NCI-H2196 treated with DMSO at 0.1 percent for 48 hours (cell line): ENCODE measurements at regions not wholly inside any gene's neighbourhood (a gene's known extent, or its start where the extent isn't known, plus 50 kb on each side); places are given as distances from the start of the nearest gene placed in this dataset.

ENCODE experiments used
- DNase-seq: peaks from one replicate; lab custom pipeline; 2025; ENCODE audit not compliant: unreplicated experiment; lab: John Stamatoyannopoulos, UW

DNA sequence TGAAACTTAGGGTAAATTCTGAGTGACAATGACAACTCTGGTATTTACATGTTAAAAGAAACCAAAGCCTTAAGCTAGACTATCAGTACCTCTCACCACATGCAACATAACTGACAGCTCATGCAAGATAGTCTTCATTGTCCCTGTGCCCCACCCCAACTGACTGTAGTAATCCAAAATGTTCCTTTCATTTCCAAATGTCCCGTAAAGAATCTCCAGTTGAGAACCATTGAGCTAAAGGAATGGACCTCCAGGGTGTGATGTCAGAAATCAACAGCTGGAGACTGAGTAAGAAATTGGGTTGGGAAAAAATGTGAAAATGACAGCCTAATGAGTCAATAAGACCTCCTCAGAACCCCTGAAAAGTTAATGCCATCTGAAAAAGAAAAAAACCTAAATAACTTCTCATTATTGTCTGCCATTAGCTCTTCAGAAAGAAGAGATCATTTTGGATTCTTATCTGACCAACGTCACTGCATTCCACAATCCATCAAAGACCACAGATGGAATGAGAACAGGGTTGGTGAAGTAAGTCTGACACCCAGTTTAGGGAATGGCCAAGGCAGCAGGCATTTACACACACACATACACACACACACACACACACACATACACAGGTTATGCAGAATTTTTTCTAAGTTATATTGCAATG is 51.7 kb upstream of the ACVR2A start:
- DNase-seq, result no peak

DNA sequence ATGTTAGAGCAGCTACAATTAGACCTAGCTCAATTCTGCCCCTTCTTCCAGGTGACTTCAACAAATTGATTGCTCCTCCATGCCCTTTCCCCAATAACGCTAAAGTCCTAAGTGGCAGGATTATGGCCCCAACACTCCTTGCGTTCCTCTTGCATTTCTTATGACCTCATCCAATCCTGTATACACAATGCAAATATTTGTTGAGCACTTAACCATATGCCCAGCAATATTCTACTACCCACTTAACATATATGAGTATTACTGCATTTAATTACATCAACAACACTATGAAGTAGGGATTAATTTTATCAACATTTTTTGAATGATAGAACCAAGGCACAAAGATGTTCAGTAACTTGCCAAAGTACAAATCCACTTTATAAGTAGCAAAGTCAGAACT is 54.2 kb upstream of the ACVR2A start:
- no peak for DNase-seq

- DNase-seq, result no peak
These were observed 55.1 kb upstream of the ACVR2A start for GRCh38 chr2:147789720-147790119.

DNA sequence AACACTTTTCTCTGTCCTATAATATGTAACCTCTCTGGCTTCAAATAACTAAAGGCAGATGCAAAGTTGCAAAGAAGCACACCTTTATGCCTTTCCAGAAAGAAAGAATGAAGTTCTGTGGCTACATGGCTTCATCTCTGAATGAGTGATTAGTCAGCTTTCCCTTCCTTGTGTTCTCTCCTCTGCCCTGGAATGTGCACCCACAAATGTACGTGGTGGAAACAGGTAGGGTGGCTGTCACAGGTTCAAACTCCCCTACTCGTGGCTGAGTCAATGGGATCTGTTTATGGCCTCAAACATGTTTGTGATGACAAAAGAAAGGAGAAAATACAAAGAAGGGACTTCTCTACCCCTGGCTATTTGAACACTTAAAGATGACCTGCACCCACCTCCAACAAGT is 55.5 kb upstream of the ACVR2A start:
- no peak for DNase-seq

- DNase-seq, result no peak
These were observed 62.5 kb upstream of the ACVR2A start for GRCh38 chr2:147782141-147782930.

GRCh38 chr2:147779440-147779839 is 65.4 kb upstream of the ACVR2A start:
- no peak for DNase-seq

GRCh38 chr2:147777394-147777793 is 67.4 kb upstream of the ACVR2A start:
- DNase-seq, result no peak

DNA sequence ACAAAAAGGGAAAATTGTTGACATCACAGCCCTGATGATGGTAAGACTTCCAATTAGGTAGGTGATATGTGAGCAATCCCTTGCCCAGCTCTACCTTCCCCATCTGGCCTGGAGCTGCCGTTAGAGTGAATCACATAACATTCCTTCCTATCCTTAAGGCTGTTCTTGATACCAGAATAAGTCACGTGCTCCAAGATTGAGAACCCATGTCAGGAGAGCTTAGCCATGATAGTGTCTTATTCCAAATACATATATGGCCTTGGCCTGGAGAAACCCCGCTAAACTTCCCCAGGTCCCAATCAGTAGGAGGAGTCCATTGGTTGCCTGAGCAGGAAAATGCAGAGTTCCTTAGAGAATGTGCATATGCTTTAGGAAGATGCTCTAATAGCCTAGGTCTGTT is 70.0 kb upstream of the ACVR2A start:
- DNase-seq, result no peak

GRCh38 chr2:147773479-147773878 is 71.3 kb upstream of the ACVR2A start:
- DNase-seq, result no peak

DNA sequence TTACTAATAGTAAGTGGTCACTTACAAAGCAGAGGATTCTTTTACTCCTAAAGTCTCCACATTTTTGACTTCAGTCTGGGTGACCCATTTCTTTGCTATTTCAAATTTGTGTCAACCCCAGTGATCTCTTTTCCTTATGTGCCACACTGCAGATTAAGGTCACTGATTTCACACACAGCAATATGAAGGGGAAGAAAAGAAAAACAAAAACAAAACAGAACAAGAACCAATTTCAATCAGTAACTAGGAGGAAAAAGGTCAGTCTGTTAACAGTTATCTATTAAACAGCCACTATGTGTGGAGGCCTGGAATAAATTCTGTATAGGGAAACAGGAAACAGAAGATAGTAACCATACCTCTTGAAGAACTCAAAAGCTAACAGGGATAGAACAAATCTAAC is 72.0 kb upstream of the ACVR2A start:
- no peak for DNase-seq

- DNase-seq, result no peak
These were observed 81.0 kb upstream of the ACVR2A start for GRCh38 chr2:147763861-147764260.

DNA sequence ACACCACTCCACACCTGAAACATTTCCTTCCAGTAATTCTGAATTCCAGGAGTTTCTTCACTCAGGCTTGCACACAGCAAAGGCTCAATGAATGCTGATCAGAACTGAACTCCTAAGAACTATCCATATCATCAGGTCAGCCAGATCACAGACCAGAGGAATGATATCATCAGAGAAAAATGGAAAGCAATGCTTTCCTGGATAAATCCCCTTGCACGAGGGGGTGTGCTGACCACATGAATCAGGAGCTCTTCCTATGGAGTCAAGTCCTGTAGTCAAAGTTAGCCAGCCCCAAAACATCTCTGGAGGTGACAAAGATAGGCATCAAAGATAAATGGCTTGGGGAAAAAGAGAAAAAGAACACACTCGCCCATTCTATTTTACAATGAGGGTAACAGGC is 83.8 kb upstream of the ACVR2A start:
- DNase-seq, result no peak

DNA sequence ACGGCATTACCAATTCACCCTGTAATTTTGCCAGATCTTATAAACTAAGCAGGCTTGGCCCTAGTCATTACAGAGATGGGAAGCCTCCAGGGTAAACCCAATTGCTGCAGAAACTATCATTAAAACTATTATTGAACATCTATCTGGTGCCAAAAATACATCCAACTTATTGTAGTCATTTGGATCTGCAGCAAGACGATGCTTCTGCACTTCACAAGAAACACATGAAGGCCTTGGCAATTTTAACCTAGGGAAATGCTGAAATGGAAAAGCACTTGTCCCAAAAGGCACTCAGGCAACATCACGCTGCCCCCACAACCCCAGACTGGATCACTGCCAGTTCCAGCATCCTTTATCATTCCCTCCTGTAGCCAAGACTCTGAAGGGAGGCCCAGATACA is 85.3 kb upstream of the ACVR2A start:
- DNase-seq, result no peak

- DNase-seq, result no peak
These were observed 86.0 kb upstream of the ACVR2A start for GRCh38 chr2:147758821-147759220.

- DNase-seq, result no peak
These were observed 88.8 kb upstream of the ACVR2A start for GRCh38 chr2:147756069-147756468.

DNA sequence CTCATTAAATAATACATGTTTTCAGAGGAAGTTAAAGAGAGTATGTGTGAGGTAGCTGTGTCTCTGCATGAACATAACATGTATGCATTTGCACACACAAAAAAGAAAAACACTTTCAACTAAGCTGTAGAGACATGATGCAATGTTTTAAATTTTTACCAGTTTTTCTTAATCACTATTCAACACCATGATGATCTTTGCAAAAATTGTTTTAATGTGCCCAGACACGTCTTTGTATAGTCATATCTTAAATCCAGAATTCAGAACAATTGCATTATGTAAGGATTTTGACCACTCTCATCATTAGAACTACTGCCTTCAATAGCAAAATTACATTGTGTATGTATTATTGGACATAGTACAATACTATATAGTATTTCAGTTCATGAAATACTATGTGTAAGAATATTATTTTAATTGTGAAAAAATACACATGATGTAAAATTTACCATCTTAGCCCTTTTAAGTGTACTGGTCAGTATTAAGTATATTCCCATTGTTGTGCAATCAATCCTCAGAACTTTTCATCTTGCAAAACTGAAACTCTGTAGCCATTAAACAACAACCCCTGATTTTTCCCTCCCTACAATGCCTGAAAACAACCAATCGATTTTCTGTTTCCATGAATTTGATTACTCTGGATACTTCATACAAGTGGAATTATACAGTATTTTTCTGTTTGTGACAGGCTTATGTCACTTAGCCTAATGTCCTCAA is 104.5 kb upstream of the ACVR2A start:
- no peak for DNase-seq

- DNase-seq, result no peak
These were observed 105.3 kb upstream of the ACVR2A start for GRCh38 chr2:147739508-147739907.

GRCh38 chr2:147718831-147719230 is 126.0 kb upstream of the ACVR2A start:
- no peak for DNase-seq

GRCh38 chr2:147716906-147717305 is 127.9 kb upstream of the ACVR2A start:
- DNase-seq, result no peak

DNA sequence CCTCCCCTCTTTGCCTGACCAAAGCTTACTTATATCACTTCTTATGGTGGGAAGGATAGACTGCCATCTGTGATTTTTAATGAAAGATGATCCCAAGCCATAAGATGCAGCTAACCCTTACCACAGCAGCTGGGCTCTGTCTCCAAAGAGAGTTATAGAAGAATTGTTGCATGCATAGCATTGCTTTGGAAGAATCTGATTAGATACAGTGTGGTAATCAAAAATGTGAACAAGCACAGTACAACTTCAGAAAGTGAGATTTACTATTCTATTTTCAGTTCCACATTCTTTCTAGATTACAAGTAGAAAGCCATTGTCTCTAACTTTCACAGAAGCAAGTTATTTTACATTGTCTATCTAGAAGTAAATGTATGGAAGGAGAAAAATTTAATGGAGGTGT is 129.0 kb upstream of the ACVR2A start:
- DNase-seq, result no peak

DNA sequence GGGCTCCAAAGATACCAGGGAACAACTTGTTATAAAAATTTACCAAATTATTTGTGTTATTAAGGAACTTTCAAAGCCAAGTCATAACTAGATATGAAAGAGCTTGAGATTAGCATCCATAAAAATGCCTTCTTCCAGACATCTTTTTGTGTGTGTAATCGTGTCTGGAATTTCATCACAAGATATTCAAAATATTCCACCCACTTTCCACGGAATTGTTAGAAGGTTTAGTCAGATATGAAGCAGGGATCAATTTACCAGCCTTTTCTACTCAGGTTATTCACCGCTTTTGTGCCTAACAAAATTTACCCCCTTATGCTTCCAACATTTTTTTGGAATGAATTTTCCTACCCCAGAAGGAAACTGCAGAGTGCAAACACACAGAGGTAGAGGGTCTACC is 130.2 kb upstream of the ACVR2A start:
- DNase-seq, result no peak

DNA sequence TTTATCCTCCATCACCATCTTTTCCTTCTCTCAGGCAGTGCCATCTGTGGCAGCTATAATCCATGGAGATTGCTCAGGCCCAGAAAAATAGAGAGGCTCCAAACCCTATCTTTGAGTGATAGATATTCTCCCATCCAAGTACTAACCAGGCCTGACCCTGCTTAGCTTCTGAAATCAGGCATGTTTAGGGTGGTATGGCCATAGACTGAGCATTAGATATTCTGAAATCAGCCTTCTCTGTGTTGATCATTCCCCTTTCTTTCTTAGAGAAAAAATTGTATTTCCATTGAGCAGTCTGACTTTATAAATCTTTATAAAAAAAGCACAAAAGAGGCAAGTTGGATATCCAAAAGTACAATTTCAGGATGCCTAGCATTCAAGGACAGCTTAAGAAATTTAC is 131.5 kb upstream of the ACVR2A start:
- no peak for DNase-seq
